PFSK-1 (cell line): ENCODE measurements at regions not wholly inside any gene's neighbourhood (a gene's known extent, or its start where the extent isn't known, plus 50 kb on each side); places are given as distances from the start of the nearest gene placed in this dataset.

Source experiments
- FOXP2 ChIP-seq: optimal IDR thresholded peaks from 2 replicates; pipeline ENCODE3; 2011; ENCODE audit warnings: borderline replicate concordance, control low read depth, inconsistent platforms; ENCODE audit not compliant: insufficient read depth; ENCODE audit errors: extremely low read length, extremely low read depth
- POLR2AphosphoS5 ChIP-seq: IDR thresholded peaks from 2 replicates; pipeline ENCODE4 v1.6.1; 2012; ENCODE audit warnings: low read depth, mild to moderate bottlenecking, control low read depth, low read length, moderate library complexity
- SIN3A ChIP-seq: IDR thresholded peaks from 2 replicates; pipeline ENCODE4 v1.6.1; 2012; ENCODE audit warnings: mild to moderate bottlenecking, low read length, moderate library complexity, borderline replicate concordance; ENCODE audit not compliant: insufficient read depth
- TAF1 ChIP-seq: IDR thresholded peaks from 2 replicates; pipeline ENCODE4 v1.6.1; 2012; ENCODE audit warnings: low read length, control low read depth, borderline replicate concordance; ENCODE audit not compliant: insufficient read depth
- TF ChIP-seq, protein P1 (sequence below), 2 experiments: IDR thresholded peaks; 2 replicates each; pipeline versions ENCODE4 v1.6.1 to v1.8.0; 2011 to 2012; ENCODE audit warnings: low read depth in 2 of 2, low read length in 2 of 2, control low read depth in 1 of 2, inconsistent platforms in 1 of 2, mild to moderate bottlenecking in 1 of 2, moderate library complexity in 1 of 2; ENCODE audit not compliant: insufficient read depth in 1 of 2

DNA sequence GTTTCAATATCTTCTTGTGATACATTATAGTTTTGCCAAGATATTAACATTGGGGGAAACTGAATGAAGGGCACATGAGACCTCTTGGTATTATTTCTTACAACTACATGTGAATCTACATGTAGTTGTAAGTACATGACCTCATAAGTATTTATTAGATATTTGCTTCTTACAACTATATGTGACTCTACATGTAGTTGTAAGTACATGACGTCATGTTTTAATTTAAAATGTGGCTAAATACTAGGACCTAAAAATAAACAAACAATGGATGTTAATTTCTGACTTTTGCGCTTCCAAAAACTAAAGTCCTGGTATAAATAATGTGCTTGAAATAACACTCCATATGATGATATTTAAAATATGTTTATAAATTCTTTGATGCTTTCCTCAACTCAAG is 190.2 kb downstream of the CBLL2 start:
- TF ChIP-seq, protein P1, sequence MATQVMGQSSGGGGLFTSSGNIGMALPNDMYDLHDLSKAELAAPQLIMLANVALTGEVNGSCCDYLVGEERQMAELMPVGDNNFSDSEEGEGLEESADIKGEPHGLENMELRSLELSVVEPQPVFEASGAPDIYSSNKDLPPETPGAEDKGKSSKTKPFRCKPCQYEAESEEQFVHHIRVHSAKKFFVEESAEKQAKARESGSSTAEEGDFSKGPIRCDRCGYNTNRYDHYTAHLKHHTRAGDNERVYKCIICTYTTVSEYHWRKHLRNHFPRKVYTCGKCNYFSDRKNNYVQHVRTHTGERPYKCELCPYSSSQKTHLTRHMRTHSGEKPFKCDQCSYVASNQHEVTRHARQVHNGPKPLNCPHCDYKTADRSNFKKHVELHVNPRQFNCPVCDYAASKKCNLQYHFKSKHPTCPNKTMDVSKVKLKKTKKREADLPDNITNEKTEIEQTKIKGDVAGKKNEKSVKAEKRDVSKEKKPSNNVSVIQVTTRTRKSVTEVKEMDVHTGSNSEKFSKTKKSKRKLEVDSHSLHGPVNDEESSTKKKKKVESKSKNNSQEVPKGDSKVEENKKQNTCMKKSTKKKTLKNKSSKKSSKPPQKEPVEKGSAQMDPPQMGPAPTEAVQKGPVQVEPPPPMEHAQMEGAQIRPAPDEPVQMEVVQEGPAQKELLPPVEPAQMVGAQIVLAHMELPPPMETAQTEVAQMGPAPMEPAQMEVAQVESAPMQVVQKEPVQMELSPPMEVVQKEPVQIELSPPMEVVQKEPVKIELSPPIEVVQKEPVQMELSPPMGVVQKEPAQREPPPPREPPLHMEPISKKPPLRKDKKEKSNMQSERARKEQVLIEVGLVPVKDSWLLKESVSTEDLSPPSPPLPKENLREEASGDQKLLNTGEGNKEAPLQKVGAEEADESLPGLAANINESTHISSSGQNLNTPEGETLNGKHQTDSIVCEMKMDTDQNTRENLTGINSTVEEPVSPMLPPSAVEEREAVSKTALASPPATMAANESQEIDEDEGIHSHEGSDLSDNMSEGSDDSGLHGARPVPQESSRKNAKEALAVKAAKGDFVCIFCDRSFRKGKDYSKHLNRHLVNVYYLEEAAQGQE (IDR thresholded peaks at IDR 0.05; ENCODE audit: insufficient read depth in 1 of 2, low read depth in 2 of 2, low read length in 2 of 2), result no peak
- no peak for TF ChIP-seq TAF1
- TF ChIP-seq POLR2AphosphoS5, result no peak
- TF ChIP-seq SIN3A, result no peak
- no peak for TF ChIP-seq FOXP2

DNA sequence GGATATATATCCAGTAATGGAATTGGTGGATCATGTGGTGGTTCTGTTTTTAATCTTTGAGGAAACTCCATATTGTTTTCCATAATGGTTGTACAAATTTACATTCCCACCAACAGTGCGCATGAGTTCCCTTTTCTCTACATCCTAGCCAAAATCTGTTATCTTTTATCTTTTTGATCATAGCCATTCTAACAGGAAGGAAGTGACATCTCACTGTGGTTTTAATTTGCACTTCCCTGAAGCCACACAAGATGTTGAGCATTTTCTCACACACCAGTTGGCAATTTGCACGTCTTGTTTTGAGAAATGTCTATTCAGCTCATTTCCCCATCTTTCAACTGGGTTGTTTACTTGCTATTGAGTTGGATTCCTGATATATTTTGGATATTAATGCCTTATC is 194.9 kb downstream of the CBLL2 start:
- TF ChIP-seq FOXP2, result no peak
- TF ChIP-seq POLR2AphosphoS5, result no peak
- TF ChIP-seq, protein P1 (IDR thresholded peaks at IDR 0.05; ENCODE audit: insufficient read depth in 1 of 2, low read depth in 2 of 2, low read length in 2 of 2), result no peak
- TF ChIP-seq TAF1, result no peak
- no peak for TF ChIP-seq SIN3A

DNA sequence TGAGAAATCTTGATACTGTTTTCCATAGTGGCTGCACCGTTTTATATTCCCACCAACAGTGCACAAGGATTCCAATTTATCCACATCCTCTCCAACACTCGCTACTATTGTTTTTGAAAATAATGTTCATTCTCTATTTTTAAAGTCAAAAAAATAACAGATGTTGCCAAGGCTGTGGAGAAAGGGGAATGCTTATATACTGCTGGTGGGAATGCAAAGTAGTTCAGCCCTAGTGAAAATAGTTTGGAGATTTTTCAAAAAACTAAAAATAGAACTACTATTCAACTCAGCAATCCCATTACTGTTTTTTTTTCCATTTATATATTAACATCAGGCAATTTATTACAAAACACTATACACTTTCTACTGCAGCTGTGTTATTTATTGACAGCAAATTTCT is 208.7 kb downstream of the CBLL2 start:
- TF ChIP-seq, protein P1 (IDR thresholded peaks at IDR 0.05; ENCODE audit: insufficient read depth in 1 of 2, low read depth in 2 of 2, low read length in 2 of 2), result no peak
- TF ChIP-seq FOXP2 (no peak), POLR2AphosphoS5 (no peak), TAF1 (no peak), SIN3A (no peak)

DNA sequence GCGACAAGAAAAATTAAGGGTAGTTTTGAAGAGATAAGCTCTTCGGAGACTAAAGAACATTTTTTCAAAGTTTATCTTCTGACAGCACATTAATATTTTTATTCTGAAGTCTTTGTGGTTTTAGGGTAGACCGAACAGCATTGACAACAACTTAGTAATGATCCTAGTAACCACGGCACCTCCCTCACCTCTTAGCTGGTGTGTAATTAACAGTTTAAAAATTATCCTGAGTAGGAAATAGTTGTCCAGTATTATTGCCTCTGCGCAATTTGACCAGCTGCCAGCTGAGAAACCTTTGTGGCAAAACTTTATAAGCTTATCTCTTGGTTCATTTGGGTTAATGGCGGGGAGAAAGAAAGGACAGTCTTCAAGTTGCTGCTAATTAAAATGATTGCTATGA is 213.6 kb downstream of the CBLL2 start:
- TF ChIP-seq TAF1 (no peak), SIN3A (no peak), FOXP2 (no peak), POLR2AphosphoS5 (no peak)
- TF ChIP-seq, protein P1 (IDR thresholded peaks at IDR 0.05; ENCODE audit: insufficient read depth in 1 of 2, low read depth in 2 of 2, low read length in 2 of 2), result no peak

DNA sequence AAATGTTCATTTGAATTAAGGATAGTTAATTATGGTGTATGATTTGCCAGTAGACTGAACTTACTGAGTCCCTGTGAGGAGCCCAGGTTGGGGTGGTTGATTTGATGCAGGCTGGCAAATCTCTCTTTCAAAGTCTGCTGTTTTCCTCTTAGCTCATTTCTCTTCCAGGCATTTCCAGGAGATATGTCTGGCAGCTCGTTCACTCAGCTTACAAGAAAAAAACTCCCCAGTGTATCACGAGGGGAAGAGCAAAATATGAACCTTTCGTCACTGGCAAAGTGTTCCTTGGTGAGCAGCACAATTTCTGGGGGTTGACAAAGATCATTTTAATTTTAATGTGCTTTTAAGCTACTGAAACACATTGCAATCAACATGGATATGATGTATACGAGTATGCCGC is 244.2 kb downstream of the CBLL2 start:
- no peak for TF ChIP-seq POLR2AphosphoS5
- TF ChIP-seq, protein P1 (IDR thresholded peaks at IDR 0.05; ENCODE audit: insufficient read depth in 1 of 2, low read depth in 2 of 2, low read length in 2 of 2), result no peak
- TF ChIP-seq SIN3A, result no peak
